HEK293 (cell line): ENCODE measurements at regions not wholly inside any gene's neighbourhood (a gene's known extent, or its start where the extent isn't known, plus 50 kb on each side); places are given as distances from the start of the nearest gene placed in this dataset.
A peak's percentile ranks its signal among the peaks of the same experiment; 100 is the strongest.

Experiments used
- AEBP2 ChIP-seq: fragments of 450-650 bp; formaldehyde crosslinking; IDR thresholded peaks from 2 replicates; pipeline ENCODE4 v1.5.1; 2016; ENCODE audit warnings: missing biosample characterization, missing genetic modification characterization, borderline replicate concordance
- EGR2 ChIP-seq: fragments of 450-650 bp; formaldehyde crosslinking; IDR thresholded peaks from 2 replicates; pipeline ENCODE4 v1.5.1; 2016; ENCODE audit warnings: low read depth, missing biosample characterization, missing genetic modification characterization
- GLIS2 ChIP-seq: fragments of 450-650 bp; formaldehyde crosslinking; IDR thresholded peaks from 2 replicates; pipeline ENCODE4 v1.5.1; 2016; ENCODE audit warnings: missing biosample characterization, missing genetic modification characterization
- INSM2 ChIP-seq: fragments of 450-650 bp; formaldehyde crosslinking; IDR thresholded peaks from 2 replicates; pipeline ENCODE4 v1.5.1; 2016; ENCODE audit warnings: missing biosample characterization, missing genetic modification characterization
- KLF10 ChIP-seq: fragments of 450-650 bp; IDR thresholded peaks from 2 replicates; pipeline ENCODE4 v1.5.1; 2018; ENCODE audit warnings: missing biosample characterization, mild to moderate bottlenecking, missing genetic modification characterization
- KLF16 ChIP-seq: fragments of 450-650 bp; formaldehyde crosslinking; IDR thresholded peaks from 2 replicates; pipeline ENCODE4 v1.5.1; 2017; ENCODE audit warnings: missing biosample characterization, missing genetic modification characterization
- KLF8 ChIP-seq: fragments of 450-650 bp; formaldehyde crosslinking; IDR thresholded peaks from 2 replicates; pipeline ENCODE4 v1.5.1; 2016; ENCODE audit warnings: missing biosample characterization, missing genetic modification characterization
- MYNN ChIP-seq: fragments of 450-650 bp; formaldehyde crosslinking; IDR thresholded peaks from 2 replicates; pipeline ENCODE4 v1.5.1; 2016; ENCODE audit warnings: missing biosample characterization, missing genetic modification characterization, borderline replicate concordance
- PRDM2 ChIP-seq: fragments of 450-650 bp; formaldehyde crosslinking; IDR thresholded peaks from 2 replicates; pipeline ENCODE4 v1.5.1; 2016; ENCODE audit warnings: missing biosample characterization, missing genetic modification characterization, borderline replicate concordance
- SALL2 ChIP-seq: fragments of 450-650 bp; formaldehyde crosslinking; IDR thresholded peaks from 2 replicates; pipeline ENCODE4 v1.5.0; 2017; ENCODE audit warnings: missing biosample characterization, mild to moderate bottlenecking, missing genetic modification characterization, borderline replicate concordance
- TCF7L2 ChIP-seq: IDR thresholded peaks from 2 replicates; pipeline ENCODE4 v1.6.1; 2011; ENCODE audit warnings: low read depth, mild to moderate bottlenecking, inconsistent platforms, low read length, moderate library complexity, borderline replicate concordance
- YY1 ChIP-seq: fragments of 450-650 bp; formaldehyde crosslinking; IDR thresholded peaks from 2 replicates; pipeline ENCODE4 v1.5.1; 2018; ENCODE audit warnings: missing biosample characterization, missing genetic modification characterization
- ZBTB21 ChIP-seq: fragments of 450-650 bp; formaldehyde crosslinking; IDR thresholded peaks from 2 replicates; pipeline ENCODE4 v1.5.1; 2017; ENCODE audit warnings: missing biosample characterization, missing genetic modification characterization
- ZBTB44 ChIP-seq: fragments of 450-650 bp; IDR thresholded peaks from 2 replicates; pipeline ENCODE4 v1.5.1; 2018; ENCODE audit warnings: missing biosample characterization, mild to moderate bottlenecking, missing genetic modification characterization
- ZNF10 ChIP-seq: fragments of 450-650 bp; formaldehyde crosslinking; IDR thresholded peaks from 2 replicates; pipeline ENCODE4 v1.5.1; 2017; ENCODE audit warnings: missing biosample characterization, missing genetic modification characterization
- ZNF140 ChIP-seq: fragments of 450-650 bp; formaldehyde crosslinking; IDR thresholded peaks from 2 replicates; pipeline ENCODE4 v1.5.1; 2016; ENCODE audit warnings: missing biosample characterization, missing genetic modification characterization
- ZNF169 ChIP-seq: fragments of 450-650 bp; formaldehyde crosslinking; IDR thresholded peaks from 2 replicates; pipeline ENCODE4 v1.5.1; 2016; ENCODE audit warnings: missing biosample characterization, missing genetic modification characterization
- ZNF211 ChIP-seq: fragments of 450-650 bp; formaldehyde crosslinking; IDR thresholded peaks from 2 replicates; pipeline ENCODE4 v1.5.1; 2016; ENCODE audit warnings: low read depth, missing biosample characterization, missing genetic modification characterization
- ZNF23 ChIP-seq: fragments of 450-650 bp; formaldehyde crosslinking; IDR thresholded peaks from 2 replicates; pipeline ENCODE4 v1.5.1; 2016; ENCODE audit warnings: missing biosample characterization, missing genetic modification characterization, borderline replicate concordance
- ZNF24 ChIP-seq: fragments of 450-650 bp; formaldehyde crosslinking; IDR thresholded peaks from 2 replicates; pipeline ENCODE4 v1.5.1; 2016; ENCODE audit warnings: missing biosample characterization, missing genetic modification characterization
- ZNF311 ChIP-seq: fragments of 450-650 bp; formaldehyde crosslinking; IDR thresholded peaks from 2 replicates; pipeline ENCODE4 v1.5.1; 2017; ENCODE audit warnings: missing biosample characterization, missing genetic modification characterization, borderline replicate concordance
- ZNF335 ChIP-seq: fragments of 450-650 bp; formaldehyde crosslinking; conservative IDR thresholded peaks from 2 replicates; pipeline ENCODE4 v1.5.1; 2016; ENCODE audit warnings: missing biosample characterization, missing genetic modification characterization
- ZNF48 ChIP-seq: fragments of 450-650 bp; formaldehyde crosslinking; IDR thresholded peaks from 2 replicates; pipeline ENCODE4 v1.5.1; 2016; ENCODE audit warnings: missing biosample characterization, missing genetic modification characterization
- ZNF488 ChIP-seq: fragments of 450-650 bp; formaldehyde crosslinking; IDR thresholded peaks from 2 replicates; pipeline ENCODE4 v1.5.1; 2016; ENCODE audit warnings: missing biosample characterization, missing genetic modification characterization
- ZNF544 ChIP-seq: fragments of 450-650 bp; formaldehyde crosslinking; IDR thresholded peaks from 2 replicates; pipeline ENCODE4 v1.5.0; 2017; ENCODE audit warnings: missing biosample characterization, missing genetic modification characterization
- ZNF560 ChIP-seq: fragments of 450-650 bp; formaldehyde crosslinking; IDR thresholded peaks from 2 replicates; pipeline ENCODE4 v1.5.1; 2017; ENCODE audit warnings: missing biosample characterization, missing genetic modification characterization, borderline replicate concordance
- ZNF626 ChIP-seq: fragments of 450-650 bp; sonication (Bioruptor Pico); formaldehyde crosslinking; IDR thresholded peaks from 2 replicates; pipeline ENCODE4 v1.5.1; 2018; ENCODE audit warnings: missing biosample characterization, missing genetic modification characterization, inconsistent platforms
- ZNF704 ChIP-seq: fragments of 450-650 bp; formaldehyde crosslinking; IDR thresholded peaks from 2 replicates; pipeline ENCODE4 v1.5.1; 2016; ENCODE audit warnings: missing biosample characterization, missing genetic modification characterization

GRCh38 chr9:86600291-86600690 lies 246.1 kb upstream of the TUT7 start (continued):
- TF ChIP-seq AEBP2 (tag by site-specific recombination) (no peak), ZNF626 (tag by site-specific recombination) (no peak), ZNF311 (no peak), MYNN (tag by site-specific recombination) (no peak), KLF10 (tag by site-specific recombination) (no peak), ZNF211 (tag by site-specific recombination) (no peak), ZNF140 (tag by site-specific recombination) (no peak), ZBTB44 (tag by site-specific recombination) (no peak), SALL2 (tag by site-specific recombination) (no peak), ZNF10 (tag by site-specific recombination) (0 out of 2 replicates have a peak, but pooled peaks have one; percentile 25), ZNF488 (tag by site-specific recombination) (no peak), ZNF23 (tag by site-specific recombination) (no peak), GLIS2 (tag by site-specific recombination) (no peak), ZNF24 (peak; percentile 70; the same call in 1 of the 2 replicates), YY1 (no peak), INSM2 (peak; percentile 71; the same call in 1 of the 2 replicates), ZNF169 (no peak), ZNF335 (peak; percentile 15; the same call in 1 of the 2 replicates), KLF16 (tag by site-specific recombination) (no peak), ZNF560 (tag by site-specific recombination) (no peak), TCF7L2 (no peak), ZBTB21 (tag by site-specific recombination) (no peak; the same call in 1 of the 2 replicates), EGR2 (tag by site-specific recombination) (no peak), ZNF48 (tag by site-specific recombination) (no peak), PRDM2 (tag by site-specific recombination) (no peak), KLF8 (no peak), ZNF704 (tag by site-specific recombination) (no peak), ZNF544 (no peak)
